Stimulated activated CD8-positive, alpha-beta memory T cell treated with anti-CD3 and anti-CD28 coated beads, Interleukin-4, amount 100 ng/mL, for 48 hours (primary cell): ENCODE measurements at regions not wholly inside any gene's neighbourhood (a gene's known extent, or its start where the extent isn't known, plus 50 kb on each side); places are given as distances from the start of the nearest gene placed in this dataset.
"Not testable (repeated sequence)": the region's sequence is repeated elsewhere in the genome, so short reads cannot be mapped to it uniquely, and the experiment has no call there.

ENCODE experiments used
- DNase-seq: peaks from one replicate; pipeline ENCODE4 v3.0.0-alpha.2; 2020

DNA sequence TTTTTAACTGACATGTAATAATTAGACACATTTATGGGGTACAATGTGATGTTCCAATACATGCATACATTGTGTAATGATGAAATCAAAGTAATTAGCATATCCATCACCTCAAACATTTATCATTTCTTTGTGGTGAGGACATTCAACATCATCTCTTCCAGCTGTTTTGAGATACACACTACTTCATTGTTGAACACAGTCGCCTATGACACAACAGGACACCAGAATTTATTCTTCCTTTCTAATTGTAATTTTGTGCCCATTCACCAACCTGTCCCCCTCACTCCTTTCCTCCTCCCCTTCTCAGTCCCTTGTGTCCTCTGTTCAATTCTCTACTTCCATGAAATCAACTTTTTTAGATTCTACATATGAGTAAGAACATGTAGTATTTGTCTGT lies 113.4 kb upstream of the CBLB start:
- DNase-seq, result no peak

DNA sequence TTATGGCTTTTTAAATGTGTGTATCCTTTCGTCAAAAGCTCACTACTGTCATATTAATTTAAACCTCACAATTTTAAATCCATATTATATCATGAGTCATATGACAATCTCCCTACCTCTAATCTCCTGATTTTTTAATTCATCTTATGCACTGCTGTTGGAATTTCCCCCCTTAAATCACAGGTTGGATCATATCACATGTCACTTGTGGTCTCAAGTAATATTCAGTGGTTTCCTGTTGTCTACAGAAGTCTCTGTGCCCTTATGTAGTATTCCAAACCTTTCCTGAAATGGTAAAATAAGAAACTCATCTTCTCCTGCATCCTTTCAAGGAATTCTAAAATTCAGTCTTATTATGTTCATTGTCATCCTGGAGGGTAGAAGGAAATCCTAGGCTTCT lies 116.0 kb upstream of the CBLB start:
- no peak for DNase-seq

DNA sequence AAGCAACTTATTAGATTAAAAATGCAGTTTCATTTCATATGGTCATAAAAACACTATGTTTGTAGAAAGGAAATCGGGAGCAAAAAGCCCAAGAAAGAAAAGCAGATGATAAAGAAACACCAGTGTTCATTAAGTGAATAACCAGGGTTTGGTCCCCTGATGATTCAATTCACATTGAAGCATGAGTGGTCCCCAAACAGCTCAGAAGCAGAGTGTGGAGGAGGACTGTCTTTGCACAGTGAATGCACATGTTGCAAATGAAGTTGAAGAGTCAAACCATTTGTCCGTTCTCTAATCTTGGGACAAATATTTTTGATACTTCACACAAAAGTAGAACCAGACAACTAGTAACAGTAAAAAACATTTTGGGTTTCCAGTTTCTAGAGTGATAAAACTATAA lies 117.5 kb upstream of the CBLB start:
- not testable (repeated sequence) for DNase-seq

DNA sequence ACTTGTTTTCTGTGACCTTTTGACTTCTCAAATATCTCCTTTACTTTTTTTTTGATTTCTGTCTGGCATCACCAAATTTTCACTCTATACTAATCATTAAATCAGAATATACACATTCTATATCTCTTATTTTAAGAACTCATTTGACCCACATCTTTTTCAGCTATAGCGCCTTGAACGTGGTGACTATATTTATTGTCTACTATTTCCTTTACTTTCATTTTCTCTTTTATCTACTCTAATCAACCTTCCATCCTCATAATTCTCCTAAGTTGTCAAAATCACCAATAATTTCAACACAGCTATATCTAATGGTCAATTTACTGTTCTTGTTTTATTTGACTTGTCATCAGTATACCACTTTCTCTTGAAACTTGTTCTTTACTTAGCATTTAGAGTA lies 119.0 kb upstream of the CBLB start:
- no peak for DNase-seq

DNA sequence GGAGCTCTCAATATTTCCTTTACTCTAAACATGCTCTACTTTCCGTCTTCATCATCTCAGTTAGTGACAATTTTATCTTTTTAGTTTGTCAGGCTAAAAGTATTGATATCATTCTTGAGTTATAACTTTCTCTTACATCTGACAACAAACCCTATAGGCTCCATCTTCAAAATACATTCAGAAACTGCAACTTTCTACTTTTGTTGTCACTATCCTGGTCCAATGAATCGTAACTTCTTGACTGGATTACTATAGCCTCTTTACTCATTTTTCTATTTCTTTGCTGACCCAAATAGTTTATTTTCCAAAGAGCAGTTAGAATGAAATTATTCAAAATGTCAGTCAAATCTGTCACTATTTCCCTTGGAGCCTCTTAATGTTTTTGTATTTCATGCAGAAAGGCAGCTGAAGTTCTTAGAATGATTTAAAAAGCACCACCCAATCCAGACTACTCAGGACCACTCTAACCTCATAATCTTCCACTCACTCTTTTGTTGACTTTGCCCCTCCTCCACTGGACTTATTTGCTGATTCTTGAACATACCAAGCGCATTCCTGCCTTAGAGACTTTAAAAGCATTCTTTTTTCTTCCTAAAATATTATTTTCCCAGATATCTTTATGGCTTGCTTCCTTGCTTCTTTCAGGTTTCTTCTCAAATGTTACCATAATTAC lies 119.9 kb upstream of the CBLB start:
- no peak for DNase-seq

DNA sequence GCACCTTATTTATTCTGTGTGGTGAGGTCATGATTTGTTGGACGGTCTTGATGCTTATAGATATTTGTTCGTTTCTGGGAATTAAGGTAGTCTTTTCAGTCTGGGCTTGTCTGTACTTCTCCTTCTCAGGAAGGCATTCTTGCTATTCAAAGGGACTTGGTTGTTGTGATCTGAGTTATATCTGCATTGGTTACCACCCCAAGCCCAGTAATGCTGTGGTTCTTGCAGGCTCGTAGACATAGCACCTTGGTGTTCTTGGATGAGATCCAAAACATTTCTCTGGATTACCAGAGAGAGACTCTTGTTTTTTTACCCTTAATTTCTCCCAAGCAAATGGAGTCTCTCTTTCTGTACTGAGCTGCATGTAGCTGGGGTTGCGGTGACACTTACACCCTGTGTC lies 128.0 kb upstream of the CBLB start:
- no peak for DNase-seq

DNA sequence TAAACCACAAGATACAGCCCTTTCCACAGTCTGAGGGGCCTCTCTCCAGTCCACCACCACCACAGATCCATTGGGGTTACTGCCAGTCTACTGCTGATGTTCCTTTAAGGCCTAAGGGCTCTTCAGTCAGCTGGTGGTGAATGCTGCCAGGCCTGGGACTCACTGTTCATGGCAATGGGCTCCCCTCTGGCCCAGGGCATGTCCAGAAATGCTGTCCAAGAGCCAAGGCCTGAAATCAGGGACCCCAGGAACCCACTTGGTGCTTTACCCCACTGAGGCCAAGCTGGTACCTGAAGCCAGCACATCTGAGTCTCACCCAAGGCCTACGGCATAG lies 128.6 kb upstream of the CBLB start:
- DNase-seq, result no peak

DNA sequence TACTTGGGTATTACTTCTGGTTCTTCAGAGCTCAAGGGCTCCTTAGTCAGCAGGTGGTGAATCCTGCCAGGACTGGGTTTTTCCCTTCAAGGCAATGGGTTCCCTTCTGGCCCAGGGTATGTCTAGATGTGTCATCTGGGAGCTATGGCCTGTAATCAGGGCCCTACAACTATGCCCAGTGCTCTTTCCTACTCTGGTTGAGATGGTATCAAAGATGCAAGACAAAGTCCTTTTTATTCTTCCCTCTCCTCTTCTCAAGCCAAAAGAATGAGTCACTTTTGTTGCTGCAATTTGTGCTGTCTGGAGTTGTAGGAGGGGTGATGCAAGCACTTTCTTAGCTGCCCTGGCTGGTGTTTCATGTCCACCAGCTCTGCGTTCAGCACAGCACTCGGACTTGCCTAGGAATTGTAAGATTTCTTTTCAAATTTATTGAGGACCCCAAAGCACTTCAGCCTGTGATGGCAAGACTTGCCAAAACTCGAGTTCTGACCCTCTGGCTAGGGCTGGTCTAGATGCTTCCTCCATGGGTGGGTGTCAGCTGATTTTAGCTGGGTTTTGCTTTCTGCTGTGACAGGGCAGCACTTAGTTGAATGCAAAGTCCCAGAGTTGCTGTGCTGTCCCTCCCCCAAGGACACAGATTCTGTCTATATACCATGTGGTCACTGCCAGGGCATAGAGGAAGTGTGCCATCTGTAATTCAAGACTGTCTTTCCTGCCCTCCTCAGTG lies 129.2 kb upstream of the CBLB start:
- no peak for DNase-seq

DNA sequence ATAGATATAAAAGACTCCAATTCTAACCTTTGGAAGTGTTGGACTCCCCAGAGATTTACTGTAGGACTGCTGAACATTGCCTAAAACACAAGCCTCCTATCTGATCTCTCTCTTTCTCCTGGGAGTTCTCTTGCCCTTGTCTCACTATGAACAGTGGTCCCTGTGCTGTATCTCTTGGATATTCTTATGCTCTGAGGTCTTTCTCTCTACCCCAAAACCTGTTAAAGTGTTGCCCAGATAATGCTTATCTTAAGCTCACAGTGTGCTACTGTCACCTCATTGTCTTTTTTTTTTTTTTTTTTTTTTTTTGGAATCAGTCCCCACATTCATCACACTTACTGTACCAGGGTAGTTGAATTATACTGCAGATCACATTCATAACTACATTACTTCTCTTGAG lies 131.0 kb upstream of the CBLB start:
- DNase-seq, result no peak

DNA sequence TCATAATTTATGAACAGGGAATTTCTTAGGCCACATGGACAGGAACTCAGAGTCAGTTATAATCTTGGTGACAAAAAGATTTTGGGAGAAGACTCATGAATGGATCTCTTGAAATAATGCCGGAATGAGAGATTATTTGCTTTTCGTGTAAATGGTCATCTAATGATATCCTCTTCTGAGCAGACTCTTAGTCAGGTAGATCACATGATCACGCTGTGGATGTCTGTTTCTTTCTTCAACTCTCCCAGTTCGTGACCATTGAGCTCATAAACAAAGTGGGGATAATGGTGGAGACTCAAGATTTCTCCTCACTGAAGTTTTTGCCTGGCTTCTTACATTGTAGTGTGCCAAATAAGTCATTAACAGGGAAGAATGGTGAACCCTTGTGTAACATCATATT lies 133.1 kb upstream of the CBLB start:
- no peak for DNase-seq

DNA sequence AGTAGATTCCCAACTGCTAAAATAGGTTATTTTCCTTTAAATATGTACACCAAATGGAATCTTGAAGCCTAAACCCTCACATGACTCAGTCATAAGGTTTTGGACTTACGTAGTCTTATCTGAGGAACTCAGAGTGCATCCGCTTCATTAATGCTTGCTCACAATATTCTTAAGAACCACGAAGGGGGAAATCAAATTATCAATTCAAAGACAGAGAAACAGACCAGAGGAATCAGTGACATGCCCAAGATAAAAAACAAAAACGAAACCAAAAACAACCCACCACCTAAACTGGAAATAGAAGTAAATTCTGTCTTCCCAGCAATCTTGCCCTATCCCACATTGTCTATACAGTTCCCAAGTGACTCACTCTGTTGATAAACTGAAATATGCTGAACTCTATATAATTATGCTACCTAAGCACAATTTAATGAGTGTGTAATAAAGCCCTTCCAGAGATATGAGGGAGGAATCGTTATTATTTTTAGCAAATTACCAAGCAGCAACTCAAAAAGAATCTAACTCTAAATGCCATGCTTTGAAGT lies 135.4 kb upstream of the CBLB start:
- DNase-seq, result no peak

DNA sequence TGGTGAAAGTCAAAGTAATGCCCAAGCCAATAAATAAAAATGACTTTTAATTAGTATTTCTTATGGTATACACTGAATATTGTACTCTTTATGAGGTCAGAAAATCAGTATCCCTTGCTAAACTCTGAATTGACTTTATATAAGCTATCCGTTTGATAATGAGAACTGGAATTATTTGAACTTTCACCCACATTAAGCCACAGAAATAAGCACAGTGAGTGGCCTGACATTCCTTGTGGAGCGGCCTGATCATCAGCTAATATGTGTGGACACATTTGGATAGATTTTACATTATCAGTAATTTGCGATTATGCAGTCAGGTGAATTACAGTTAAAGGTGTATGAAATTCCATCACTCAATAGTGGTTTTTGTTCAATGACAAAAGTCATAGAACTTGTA lies 136.0 kb upstream of the CBLB start:
- no peak for DNase-seq

DNA sequence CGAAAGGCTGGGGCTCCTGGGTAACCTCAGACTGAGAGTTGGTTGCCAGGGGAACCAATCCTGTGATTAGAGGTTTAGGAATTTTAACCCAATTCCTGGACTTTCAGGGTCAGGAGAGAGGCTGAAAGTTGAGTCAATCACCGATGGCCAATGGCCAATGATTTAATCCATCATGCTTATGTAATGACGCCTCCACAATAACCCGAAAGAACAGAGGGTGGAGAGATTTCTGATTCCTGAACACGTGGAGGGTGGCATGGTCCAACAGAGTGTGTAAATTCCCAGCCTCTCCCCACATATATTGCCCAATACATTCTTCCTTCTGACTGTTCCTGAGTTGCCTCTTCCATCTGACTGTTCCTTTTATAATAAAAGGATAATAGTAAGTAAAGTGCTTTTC lies 137.2 kb upstream of the CBLB start:
- no peak for DNase-seq

DNA sequence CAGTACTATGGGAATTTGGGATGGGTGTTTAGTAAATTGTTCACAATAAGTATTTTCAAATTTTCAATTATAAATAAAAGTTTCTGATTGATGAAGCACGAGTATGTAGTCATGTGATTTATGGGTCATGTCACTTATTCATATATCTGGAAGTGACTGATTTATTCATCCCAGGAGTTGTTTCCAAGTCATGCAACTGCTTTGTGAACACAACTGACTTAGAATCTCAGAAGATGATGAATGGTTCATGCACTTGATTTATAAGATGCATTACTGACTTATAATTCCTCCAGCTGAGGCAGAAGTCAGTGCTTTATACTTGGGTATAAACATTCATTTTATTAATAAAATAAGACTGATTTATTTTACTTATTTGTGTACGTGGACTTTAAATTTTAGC lies 137.8 kb upstream of the CBLB start:
- no peak for DNase-seq

DNA sequence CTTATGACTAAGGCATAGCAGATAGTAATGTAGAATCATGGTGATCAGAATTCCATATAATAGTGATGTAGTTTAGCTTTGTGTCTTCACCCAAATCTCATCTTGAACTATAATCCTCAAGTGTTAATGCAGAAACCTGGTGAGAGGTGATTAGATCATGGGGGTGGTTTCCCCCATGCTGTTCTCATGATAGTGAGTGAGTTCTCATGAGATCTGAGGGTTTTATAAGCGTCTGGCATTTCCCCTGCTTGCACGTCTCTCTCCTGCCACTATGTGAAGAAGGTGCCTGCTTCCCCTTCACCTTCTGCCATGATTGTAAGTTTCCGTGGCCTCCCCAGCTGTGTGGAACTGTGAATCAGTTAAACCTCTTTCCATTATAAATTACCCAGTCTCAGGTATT lies 138.7 kb upstream of the CBLB start:
- DNase-seq, result no peak

DNA sequence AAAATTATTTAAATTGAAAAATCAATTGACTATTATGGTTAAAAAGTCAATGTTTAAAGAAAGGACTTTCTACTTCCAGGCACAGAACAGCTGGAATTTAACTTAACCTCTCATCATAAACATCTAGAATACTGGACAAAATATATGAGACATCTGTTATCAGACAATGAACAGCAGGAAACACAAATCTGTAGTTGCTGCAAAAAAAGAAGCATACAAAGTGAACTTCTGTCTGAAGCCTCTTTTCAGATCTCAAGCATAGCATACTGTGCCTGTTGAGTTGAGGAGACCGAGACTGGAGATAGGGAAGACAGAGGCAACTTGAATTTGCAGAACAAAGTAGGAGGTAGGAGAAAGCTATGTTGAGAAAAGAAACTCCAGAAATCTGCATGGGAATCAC lies 140.0 kb upstream of the CBLB start:
- no peak for DNase-seq

DNA sequence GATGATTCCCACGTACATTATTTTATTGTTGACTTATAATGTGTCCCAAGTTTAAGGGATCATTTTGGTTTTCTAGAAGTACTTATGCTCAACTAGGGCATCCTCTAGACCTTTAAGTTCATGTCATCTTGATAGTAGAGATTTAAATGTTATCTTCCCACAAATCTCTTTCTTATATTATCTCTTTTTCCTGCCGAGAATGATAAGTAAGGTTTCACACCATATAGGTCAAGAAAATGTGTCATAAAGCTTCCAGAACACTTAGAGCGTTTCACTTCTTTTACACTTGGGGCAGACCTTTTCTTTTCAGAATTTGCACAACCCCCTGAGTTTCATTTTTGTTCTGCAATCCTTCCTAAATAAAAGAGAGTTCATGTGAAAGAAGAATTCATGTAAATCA lies 142.0 kb upstream of the CBLB start:
- no peak for DNase-seq

DNA sequence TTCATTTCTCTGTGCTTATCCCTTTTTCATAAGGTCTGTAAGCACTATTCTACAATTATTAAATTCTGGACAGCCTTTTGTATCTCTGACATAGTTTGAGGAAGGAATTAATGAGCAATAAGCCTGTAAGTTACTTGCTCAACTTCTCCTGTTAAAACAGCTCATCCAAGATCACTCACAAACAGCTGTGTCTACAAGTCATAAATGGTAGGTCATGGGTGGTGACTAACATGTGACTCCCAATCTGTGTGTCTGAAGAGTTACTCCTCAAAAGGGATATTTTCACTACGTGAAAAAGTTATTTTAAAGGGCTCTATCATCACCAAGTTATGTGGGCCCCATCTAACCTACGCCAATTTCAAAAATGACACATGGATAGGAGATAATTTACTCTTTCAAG lies 145.2 kb upstream of the CBLB start:
- no peak for DNase-seq

DNA sequence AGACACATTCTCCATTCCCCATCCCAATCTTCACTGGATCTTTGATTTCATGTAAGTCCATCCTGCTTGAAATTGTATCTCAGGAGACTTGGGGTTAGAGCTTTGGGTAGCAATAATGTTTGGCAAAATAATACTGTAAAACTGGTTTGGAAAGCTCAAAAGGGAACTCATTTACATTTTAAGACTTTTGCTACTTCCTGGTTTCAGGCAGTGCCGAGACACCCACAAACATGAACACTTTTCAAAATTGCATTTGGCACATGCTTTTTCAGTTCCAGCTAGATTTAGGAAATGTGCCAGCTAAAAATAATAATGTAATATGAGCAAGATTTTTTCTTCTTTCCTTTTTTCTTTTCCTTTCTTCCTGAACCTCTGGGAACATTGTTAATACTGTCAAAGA lies 145.7 kb upstream of the CBLB start:
- no peak for DNase-seq

DNA sequence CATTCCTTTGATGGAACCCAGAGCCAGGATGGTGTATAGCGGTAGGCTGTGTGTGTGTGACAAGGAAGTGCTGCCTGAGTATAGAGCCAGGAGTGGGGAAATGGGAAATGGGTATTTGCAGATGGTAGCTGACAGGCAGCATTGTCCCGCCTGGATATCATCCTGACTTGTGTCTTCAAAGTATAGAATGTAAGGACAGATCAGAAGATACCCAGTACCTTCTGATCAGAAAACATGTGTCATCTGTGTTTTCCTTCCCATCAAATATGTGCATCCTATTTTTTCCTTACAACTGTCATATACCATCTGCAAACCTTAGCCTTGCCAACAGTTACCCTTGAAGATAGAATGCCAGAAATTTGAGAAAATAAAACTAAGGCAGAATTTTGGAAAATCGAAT lies 146.2 kb upstream of the CBLB start:
- no peak for DNase-seq

DNA sequence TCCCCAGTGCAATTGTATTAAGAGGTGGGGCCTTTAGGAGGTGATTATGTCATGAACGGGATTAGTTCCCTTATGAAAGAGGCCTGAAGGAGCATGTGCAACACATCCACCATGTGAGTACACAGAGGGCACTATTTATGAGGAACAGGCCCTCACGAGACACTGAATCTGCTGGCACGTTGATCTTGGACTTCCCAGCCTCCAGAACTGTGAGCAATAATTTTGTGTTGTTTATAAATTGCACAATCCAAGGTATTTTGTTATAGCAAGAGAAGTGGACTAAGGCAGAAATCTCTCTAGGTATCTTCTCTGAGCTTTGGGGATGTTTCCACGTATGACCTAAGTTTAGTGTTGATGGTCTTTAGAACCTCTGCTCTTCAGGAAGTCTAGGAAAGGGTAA lies 149.3 kb upstream of the CBLB start:
- DNase-seq, result no peak

DNA sequence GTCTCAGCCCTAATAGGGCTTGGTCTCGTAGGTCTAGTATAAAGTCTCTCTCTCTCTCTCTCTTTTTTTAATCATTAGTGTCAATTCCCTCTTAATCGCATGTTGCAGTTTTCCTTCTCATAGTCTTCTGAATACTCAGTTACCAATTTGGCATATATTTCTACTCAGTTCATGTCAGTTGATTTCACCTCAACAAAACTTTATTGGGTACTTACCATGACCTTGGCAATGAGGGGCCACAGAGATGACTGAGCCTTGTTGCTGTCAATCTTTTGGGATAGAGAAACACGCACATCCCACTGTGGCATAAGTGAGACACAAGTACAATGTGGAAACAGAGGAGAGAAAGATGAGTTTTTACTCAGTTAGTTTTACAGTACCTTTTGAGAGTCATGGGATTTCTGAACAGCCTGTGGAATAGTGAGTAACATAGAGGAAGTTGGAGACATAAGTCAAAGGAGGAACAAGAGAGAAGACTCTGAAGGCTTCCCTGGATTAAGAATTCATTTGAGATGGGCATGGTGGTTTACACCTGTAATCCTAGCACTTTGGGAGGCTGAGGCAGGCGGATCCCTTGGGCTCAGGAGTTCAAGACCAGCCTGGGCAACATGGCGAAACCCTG lies 150.2 kb upstream of the CBLB start:
- no peak for DNase-seq

DNA sequence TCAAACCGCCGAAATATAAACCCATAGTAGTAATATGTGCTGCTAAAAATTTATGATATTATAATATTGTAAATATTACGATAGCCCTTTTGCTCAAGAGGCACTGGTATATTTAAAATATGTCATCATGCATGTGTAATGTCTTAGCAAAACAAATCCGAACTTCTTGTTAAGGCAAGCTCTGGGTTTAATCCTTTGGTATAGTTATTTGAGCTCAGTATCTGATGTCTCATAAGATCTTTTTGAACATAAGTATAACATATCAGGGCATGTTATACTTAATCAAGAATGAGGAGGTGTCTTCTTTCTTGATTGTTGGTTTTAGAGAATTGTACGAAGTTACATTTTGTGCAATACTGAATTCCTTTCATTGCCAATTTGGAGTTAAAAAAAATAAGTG lies 154.1 kb upstream of the CBLB start:
- no peak for DNase-seq

DNA sequence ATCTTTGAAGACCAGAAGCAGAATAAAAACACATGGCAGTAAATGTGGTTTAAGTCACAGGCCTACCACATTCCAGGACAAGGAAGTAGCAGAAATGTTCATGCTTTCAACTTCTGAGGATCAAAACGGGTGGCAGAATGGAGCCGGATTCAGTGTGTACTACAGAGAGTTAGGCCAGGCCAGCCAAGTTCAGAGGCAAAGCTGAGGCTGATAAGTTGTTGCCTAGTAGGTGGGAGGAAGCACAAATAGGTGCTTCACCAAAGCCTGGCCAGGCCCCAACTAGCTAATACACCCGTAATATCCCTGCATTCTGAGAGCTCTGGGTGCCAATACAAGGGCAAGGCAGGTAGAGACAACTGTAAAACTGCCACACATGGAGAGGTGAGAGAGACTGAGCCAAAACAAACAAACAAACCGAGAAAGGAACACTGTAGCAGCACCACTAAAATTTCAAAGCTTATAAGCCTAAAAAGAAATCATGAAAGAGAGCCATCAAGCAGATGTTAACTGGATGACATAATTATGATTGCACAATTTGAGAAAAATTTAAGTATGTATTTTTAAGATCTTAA lies 156.4 kb upstream of the CBLB start:
- no peak for DNase-seq
